K562 (cell line): ENCODE measurements at regions not wholly inside any gene's neighbourhood (a gene's known extent, or its start where the extent isn't known, plus 50 kb on each side); places are given as distances from the start of the nearest gene placed in this dataset.

Experiments used
- EZH2 ChIP-seq: IDR thresholded peaks from 2 replicates; pipeline ENCODE4 v1.6.1; 2012; ENCODE audit warnings: low read depth, mild to moderate bottlenecking, inconsistent platforms, low read length, borderline replicate concordance
- MTA1 ChIP-seq: fragments of 450-650 bp; IDR thresholded peaks from 2 replicates; pipeline ENCODE4 v1.6.1; 2017; ENCODE audit warnings: borderline replicate concordance

- no peak for TF ChIP-seq MTA1
- no peak for TF ChIP-seq EZH2
Observed at GRCh38 chr10:9056521-9056920, 1002.0 kb downstream of the GATA3 start.
